ENCODE measurements at regions not wholly inside any gene's neighbourhood (a gene's known extent, or its start where the extent isn't known, plus 50 kb on each side); places are given as distances from the start of the nearest gene placed in this dataset.

DNA sequence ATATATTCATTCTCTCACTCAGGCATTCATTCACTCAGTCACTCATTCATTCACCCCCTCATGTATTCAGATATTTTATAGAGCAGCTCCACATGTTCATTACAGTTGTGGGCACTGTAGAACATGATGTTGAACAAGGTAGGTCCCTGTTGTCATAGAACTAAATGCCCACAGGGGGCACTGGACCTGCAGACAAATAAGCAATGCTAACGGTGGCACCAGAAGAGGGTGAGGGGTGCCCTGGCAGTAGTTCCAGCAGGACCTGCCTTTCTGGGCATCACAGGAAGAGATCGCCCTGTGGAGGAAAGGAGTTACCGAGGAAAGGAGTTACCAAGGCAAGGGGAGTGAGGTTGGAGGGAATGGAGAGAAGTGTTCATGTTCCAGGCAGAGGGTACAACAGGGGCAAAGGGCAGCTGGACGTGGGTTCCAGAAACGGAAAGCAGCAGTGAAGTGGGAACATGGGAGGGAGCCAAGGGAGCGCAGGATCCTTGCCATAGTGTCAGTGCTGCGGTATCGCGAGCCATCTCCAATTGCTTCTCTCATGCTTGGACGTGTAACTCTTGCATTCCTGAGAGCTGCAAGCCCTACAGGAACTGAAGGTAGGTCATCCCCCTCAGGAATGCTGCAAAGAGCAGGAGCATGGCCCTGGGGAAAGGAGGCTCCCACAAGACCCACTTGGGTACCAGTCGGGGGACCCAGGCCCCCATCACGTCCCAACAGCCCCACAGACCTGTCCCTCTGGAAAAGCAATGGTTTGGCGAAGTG is 128.2 kb downstream of the EDN3 start:
- H3K27ac Mint-ChIP-seq, result no peak overlapping the region

DNA sequence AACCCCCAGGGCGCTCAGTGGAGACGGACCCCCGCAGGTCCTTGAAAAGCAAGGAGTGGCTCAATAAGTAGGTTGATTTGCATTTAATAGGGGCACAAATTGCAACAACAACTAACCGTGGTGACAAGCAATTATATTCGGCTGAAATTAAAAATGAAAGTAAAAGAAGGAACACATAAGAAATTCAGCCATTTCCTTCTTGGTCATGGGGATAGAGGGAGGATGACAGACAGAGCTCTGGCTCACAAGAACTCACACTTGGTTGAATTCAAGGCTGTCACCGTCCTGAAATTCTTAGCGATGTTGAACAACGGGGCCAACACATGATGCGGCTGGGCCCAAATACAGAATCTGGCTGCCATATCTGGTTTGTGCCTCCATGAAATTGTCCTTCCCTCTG is 129.0 kb downstream of the EDN3 start:
- H3K27ac Mint-ChIP-seq, result no peak overlapping the region
- H3K27me3 Mint-ChIP-seq (ENCODE audit: low read depth, poor library complexity), result peaks cover 17% of the 10 kb centered on the region
- H3K36me3 Mint-ChIP-seq (ENCODE audit: low read depth), result no peaks in the 10 kb centered on the region
- no peaks in the 10 kb centered on the region for H3K9me3 Mint-ChIP-seq
- DNase-seq, result no peak
- H3K4me3 Mint-ChIP-seq, result no peak overlapping the region
- TF ChIP-seq, protein P1, sequence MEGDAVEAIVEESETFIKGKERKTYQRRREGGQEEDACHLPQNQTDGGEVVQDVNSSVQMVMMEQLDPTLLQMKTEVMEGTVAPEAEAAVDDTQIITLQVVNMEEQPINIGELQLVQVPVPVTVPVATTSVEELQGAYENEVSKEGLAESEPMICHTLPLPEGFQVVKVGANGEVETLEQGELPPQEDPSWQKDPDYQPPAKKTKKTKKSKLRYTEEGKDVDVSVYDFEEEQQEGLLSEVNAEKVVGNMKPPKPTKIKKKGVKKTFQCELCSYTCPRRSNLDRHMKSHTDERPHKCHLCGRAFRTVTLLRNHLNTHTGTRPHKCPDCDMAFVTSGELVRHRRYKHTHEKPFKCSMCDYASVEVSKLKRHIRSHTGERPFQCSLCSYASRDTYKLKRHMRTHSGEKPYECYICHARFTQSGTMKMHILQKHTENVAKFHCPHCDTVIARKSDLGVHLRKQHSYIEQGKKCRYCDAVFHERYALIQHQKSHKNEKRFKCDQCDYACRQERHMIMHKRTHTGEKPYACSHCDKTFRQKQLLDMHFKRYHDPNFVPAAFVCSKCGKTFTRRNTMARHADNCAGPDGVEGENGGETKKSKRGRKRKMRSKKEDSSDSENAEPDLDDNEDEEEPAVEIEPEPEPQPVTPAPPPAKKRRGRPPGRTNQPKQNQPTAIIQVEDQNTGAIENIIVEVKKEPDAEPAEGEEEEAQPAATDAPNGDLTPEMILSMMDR (IDR thresholded peaks at IDR 0.05), result no peak
- no peaks in the 10 kb centered on the region for H3K4me1 Mint-ChIP-seq

More for the DNA sequence above, 128.2 kb downstream of the EDN3 start:
- DNase-seq, result no peak
- peaks cover 17% of the 10 kb centered on the region for H3K27me3 Mint-ChIP-seq (ENCODE audit: low read depth, poor library complexity)
- no peaks in the 10 kb centered on the region for H3K9me3 Mint-ChIP-seq
- H3K36me3 Mint-ChIP-seq (ENCODE audit: low read depth), result no peaks in the 10 kb centered on the region
- TF ChIP-seq, protein P1 (IDR thresholded peaks at IDR 0.05), result no peak
- no peaks in the 10 kb centered on the region for H3K4me1 Mint-ChIP-seq
- H3K4me3 Mint-ChIP-seq, result no peak overlapping the region

DNA sequence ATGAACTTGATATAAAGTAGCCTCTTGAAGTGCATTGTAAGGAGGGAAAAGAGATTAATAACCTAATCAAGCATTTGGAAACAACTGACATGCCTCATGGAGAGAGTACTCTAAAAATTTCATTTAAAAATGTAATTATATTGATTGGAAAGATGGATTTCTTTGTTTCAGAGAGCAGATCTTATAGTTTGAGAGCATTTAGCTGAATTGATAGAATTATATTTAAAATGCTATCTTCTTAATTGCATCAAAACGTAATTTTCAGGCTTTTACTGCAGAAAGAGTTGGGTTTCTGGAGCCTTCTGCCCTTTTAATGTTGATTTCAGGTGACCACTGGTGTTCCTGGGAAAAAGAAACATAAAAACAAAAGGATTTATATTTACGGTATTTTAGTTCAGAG is 130.6 kb downstream of the EDN3 start:
- DNase-seq, result no peak
- no peak overlapping the region for H3K4me3 Mint-ChIP-seq
- H3K9me3 Mint-ChIP-seq, result no peaks in the 10 kb centered on the region

DNA sequence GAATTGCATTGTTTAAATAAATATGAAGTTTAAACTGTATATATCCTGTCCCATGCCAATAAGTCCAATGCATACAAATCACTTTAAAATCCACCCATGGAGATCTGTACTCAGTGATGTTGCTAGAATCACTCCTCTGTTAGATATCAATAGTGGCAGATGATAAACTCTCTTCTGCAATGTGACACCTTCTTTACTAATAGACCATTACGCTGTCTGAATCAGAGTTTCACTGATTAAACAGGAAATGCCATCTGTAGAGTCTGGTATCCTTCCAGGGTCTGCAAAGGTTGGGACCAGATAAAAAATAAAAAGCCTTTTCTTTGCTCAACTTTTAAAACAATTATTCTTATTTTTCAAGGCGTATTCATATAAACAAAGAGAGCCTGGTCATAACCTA is 134.5 kb downstream of the EDN3 start:
- Mint-ChIP-seq H3K4me1 (peaks cover 10% of the 10 kb centered on the region), H3K27ac (no peak overlapping the region), H3K36me3 (ENCODE audit: low read depth) (no peaks in the 10 kb centered on the region), H3K9me3 (no peaks in the 10 kb centered on the region), H3K4me3 (no peak overlapping the region), H3K27me3 (ENCODE audit: low read depth, poor library complexity) (peaks cover 12% of the 10 kb centered on the region)
- no peak for DNase-seq
- TF ChIP-seq, protein P1 (IDR thresholded peaks at IDR 0.05), result no peak

More for the DNA sequence above, 130.6 kb downstream of the EDN3 start:
- Mint-ChIP-seq H3K27me3 (ENCODE audit: low read depth, poor library complexity) (peaks cover 17% of the 10 kb centered on the region), H3K36me3 (ENCODE audit: low read depth) (no peaks in the 10 kb centered on the region), H3K4me1 (no peaks in the 10 kb centered on the region), H3K27ac (no peak overlapping the region)
- TF ChIP-seq, protein P1 (IDR thresholded peaks at IDR 0.05), result no peak

DNA sequence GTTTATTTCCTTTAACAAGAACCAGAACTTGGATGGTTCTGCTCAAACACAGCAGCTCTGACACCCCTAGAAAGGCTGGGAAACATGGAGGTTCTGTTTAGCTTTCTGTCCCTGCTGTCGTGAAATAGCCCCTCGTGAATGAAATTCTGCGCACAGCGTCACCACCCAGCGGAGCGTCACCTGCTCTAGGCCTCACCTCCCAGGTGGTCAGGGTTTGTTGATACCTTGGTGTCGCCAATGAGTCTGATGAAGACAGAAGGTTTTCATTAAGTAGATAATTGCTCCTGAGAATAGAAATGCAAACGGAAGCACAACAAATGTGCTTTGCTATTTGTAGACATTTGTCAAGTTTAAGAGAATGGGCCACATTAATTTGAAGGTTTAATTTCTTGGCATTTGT is 135.1 kb downstream of the EDN3 start:
- Mint-ChIP-seq H3K4me1 (peaks cover 10% of the 10 kb centered on the region), H3K9me3 (no peaks in the 10 kb centered on the region), H3K4me3 (no peak overlapping the region), H3K27ac (no peak overlapping the region), H3K27me3 (ENCODE audit: low read depth, poor library complexity) (peaks cover 10% of the 10 kb centered on the region), H3K36me3 (ENCODE audit: low read depth) (no peaks in the 10 kb centered on the region)
- DNase-seq, result no peak
- TF ChIP-seq, protein P1 (IDR thresholded peaks at IDR 0.05), result no peak

DNA sequence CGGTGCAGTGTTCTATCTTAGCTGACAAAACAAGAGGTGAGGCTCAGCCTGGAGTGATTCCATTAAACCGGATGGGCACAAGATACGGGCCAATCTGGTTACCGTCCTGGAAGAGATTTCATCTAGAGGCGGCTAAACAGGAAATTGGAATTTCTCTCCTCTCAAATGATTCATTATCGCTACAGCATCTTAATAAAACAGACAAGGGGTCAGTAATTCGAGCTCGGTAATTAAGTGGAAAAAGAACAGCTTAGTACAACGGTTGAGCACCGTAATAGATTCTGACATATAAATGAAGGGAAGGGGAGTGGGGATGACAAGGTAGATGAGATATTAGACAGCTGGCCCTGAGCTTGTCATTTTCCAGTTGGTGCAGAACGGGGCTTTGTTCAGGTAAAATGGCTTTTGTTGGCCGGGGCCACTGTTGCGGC is 137.2 kb downstream of the EDN3 start:
- Mint-ChIP-seq H3K27me3 (ENCODE audit: low read depth, poor library complexity) (peaks cover 11% of the 10 kb centered on the region), H3K27ac (no peak overlapping the region), H3K4me3 (no peak overlapping the region), H3K36me3 (ENCODE audit: low read depth) (no peaks in the 10 kb centered on the region), H3K9me3 (no peaks in the 10 kb centered on the region), H3K4me1 (peaks cover 15% of the 10 kb centered on the region)
- no peak for DNase-seq
- TF ChIP-seq, protein P1 (IDR thresholded peaks at IDR 0.05), result no peak
